HEK293 (cell line): ENCODE measurements at regions not wholly inside any gene's neighbourhood (a gene's known extent, or its start where the extent isn't known, plus 50 kb on each side); places are given as distances from the start of the nearest gene placed in this dataset.

ENCODE experiments used
- CTCF ChIP-seq: fragments of 450-650 bp; formaldehyde crosslinking; IDR thresholded peaks from 2 replicates; pipeline ENCODE4 v1.5.1; 2016; ENCODE audit warnings: missing biosample characterization, missing genetic modification characterization
- ZBTB8A ChIP-seq: fragments of 450-650 bp; formaldehyde crosslinking; IDR thresholded peaks from 2 replicates; pipeline ENCODE4 v1.5.1; 2016; ENCODE audit warnings: missing biosample characterization, missing genetic modification characterization
- ZNF16 ChIP-seq: fragments of 450-650 bp; formaldehyde crosslinking; IDR thresholded peaks from 2 replicates; pipeline ENCODE4 v1.5.1; 2016; ENCODE audit warnings: low read depth, missing biosample characterization, missing genetic modification characterization

- TF ChIP-seq CTCF (tag by site-specific recombination) (no peak), ZNF16 (tag by site-specific recombination) (no peak), ZBTB8A (no peak)
Observed at GRCh38 chr16:9031107-9031506, 60.3 kb upstream of the HAPSTR1 start.
